ENCODE measurements at regions not wholly inside any gene's neighbourhood (a gene's known extent, or its start where the extent isn't known, plus 50 kb on each side); places are given as distances from the start of the nearest gene placed in this dataset.

DNA sequence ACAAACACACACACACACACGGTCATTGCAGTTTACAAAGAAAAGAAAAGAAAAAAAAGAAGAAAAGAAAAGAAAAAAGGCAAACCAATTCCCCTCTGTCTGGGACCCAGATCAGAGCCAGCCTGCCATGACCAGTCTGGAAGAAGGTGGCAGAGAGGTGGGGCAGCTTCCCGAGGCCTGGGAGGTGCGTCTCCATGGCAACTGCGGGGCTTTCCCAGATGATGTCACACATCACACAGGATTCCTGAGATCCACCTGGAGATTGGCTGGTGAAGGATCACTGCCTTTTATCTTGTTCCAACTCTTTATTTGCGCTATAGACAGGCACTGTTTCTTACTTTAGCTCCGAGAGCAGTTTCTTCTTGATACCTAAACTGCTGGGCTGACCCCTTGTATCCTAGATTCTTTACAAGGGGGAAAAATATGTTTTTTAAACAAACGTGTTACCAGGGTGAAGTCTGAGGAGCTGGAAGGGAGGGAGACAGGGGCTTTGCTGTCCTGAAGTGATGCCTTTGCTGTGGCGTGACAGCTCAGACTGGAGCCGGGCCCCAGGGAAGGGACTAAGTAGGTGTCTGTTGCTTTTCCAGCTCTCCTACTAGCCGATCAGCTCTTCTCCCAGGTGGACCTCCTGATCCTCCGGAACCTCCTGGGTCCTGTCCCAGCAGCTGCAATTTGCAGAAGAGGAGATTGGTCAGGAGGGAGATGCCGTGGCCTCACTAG, 298.5 kb downstream of the KLF6 start:
- no peak for DNase-seq (ENCODE audit: low read depth, low spot score)

GRCh38 chr10:3485057-3485686, 299.8 kb downstream of the KLF6 start:
- no peak for DNase-seq (ENCODE audit: low read depth, low spot score)

DNA sequence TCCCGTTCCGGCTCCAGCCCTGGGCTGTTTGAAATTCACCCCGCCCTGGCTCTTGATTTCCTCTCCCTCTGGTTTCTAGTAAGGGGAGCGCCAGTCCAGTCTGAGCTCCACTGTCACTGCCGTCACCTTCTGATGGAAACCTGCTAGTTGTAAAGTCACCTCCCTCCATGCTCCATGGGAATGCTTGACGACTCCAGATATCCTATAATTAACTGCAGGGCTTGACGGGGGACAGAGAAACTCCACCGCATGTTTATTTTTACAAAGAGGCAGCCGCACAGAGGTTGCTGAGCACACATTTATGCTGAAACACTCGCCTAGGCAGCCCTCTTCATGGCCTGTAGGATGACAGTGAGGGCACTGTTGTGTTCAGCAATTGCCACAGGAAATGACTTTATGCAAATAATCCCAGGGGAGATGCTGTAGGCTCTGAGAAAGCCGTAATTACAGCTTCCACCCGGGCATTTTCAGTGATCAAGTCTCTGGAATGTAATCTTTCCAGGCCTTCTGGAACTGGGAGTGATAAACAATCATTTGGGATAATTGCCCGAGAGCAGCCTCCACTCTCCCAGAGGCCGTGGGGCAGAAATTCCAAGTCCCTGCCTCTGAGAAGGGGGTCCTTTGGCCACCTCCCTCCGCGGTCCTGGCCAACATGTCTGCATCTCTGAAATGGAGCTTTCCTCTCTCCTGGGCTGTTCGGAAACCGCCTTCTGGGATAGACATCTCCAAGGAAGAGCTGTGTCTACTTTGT, 300.5 kb downstream of the KLF6 start:
- no peak for DNase-seq (ENCODE audit: low read depth, low spot score)

DNA sequence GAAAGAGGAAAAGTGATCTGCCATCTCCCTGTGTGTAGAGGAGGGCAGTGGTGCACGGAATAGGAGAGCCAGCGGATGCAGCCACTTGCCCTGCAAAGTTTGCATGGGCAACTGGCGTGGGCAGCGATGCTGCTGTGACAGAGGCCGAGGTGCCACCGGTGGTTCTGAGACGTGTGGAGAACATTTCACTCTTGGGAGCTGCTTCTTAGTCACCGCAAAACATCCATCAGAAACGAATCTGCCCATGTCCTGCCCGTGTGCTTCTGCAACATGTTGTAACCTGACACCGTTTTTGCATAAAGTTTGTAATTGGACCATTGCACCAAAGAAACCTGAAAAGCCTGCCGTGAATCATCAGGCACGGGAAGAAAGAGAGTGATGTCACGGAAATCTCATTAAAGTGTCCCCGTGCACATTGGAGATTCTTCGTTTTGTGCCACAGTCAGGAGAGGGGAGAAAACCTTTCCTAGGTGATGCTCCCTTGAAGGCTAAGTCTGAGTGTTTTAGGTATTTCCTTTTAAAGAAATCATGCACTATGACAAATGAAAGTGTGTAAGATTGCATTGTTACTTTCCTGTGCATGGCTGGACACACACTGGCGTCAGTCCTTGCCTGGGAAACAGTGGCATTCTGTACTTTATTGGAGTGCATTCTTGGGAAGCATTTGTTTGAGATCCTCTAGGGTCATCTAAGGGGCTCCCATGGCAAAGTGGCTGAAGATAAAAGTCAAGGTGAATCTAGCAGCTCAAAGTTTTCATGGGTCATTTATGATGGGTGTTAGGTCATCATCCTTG, 302.6 kb downstream of the KLF6 start:
- DNase-seq (ENCODE audit: low read depth, low spot score), result no peak

DNA sequence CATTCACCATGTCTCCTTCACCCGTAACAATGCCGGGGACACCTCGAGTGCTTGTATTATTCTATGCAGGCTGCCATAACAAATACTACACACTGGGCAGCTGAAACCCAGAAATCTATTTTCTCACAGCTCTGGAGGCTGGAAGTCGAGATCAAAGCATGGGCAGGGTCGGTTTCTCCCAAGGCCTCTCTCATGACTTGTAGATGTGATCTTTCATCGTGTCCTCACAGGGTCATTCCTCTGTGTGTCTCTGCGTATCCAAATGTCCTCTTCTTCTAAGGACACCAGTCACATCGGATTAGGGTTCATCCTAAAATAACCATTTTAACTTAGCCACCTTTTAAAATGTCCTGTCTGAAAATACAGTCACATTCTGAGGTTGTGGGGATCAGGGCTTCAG, 303.5 kb downstream of the KLF6 start:
- DNase-seq (ENCODE audit: low read depth, low spot score), result no peak

DNA sequence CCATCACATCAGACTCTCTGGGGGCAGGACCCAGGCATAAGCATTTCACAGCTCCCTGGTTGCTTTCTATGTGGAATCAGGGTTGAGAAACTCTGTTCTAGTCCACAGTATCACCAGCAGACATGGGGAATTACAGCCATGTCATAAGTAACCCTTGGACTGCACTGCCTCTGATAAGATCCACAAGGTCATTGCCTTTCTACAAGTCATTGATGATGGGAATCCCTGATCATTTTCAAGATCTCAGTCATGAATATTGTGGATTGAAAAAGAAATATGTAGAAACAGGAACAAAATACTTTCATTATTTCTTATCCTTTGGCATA, 304.1 kb downstream of the KLF6 start:
- DNase-seq (ENCODE audit: low read depth, low spot score), result no peak

DNA sequence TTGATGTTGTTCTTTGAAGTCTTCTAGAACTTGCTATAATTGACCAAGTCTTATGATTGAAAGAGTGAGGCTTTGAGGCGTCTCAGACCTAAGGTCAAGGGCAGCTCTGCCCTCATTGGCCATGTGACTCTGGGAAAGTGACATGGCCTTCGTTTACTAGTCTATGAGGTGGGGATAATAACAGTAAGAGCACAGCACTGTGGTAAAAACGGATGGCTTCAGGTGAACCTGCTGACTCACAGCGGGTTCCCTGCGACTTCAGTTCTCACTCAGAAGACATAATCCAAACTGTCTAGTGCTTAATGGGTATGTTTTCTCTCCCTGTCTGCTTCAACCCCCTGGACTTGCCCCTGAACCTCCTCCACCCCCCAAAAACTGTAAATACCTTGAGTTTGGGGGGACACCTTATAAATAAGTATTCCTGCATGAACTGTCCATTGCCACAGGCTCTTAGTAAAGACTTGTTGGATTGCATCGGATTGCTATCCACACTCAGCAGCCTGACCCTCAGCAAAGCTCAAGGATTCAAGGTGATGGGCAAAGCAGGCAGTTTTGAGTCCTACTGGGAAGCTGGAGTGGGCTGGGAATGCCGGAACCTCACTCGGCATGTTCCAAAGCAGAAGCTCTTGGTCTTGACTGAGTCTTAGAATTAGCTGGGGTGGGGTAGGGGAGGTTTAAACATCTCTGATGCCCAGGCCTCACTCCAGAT, 304.6 kb downstream of the KLF6 start:
- no peak for DNase-seq (ENCODE audit: low read depth, low spot score)

DNA sequence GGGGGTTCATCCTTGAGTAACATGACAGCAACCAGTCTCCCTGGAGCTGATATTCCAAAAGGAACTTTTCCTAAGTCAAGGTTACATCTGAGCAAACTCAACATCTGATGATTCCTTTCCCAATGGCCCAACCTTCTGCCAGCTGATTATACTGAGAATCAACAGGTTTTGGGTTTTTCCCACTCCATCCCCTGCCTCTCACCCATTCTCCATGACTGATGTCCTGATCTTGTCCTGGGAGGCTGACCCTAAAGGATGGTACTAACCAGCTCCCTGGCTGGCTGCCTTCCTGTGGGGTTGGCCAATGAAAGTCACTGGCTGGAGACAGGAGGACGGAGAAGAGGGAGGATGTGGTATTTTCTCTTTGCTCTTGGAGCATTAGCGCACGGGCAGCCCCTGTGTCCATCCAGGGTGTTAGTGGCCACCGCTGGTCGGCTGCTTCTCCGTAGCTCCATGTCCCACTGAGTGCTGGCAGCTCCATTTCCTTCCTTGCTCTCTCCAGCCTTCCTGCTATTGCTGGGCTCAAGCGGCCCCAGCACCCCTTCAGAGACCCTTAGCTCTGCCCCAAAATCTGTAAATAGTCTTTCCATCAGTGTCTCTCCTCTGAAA, 306.2 kb upstream of the PITRM1 start:
- DNase-seq (ENCODE audit: low read depth, low spot score), result no peak

- no peak for DNase-seq (ENCODE audit: low read depth, low spot score)
Measured at GRCh38 chr10:3478153-3478552, 305.6 kb upstream of the PITRM1 start.

- no peak for DNase-seq (ENCODE audit: low read depth, low spot score)
Measured at GRCh38 chr10:3477683-3478082, 305.1 kb upstream of the PITRM1 start.

GRCh38 chr10:3476640-3477448, 304.3 kb upstream of the PITRM1 start:
- no peak for DNase-seq (ENCODE audit: low read depth, low spot score)

DNA sequence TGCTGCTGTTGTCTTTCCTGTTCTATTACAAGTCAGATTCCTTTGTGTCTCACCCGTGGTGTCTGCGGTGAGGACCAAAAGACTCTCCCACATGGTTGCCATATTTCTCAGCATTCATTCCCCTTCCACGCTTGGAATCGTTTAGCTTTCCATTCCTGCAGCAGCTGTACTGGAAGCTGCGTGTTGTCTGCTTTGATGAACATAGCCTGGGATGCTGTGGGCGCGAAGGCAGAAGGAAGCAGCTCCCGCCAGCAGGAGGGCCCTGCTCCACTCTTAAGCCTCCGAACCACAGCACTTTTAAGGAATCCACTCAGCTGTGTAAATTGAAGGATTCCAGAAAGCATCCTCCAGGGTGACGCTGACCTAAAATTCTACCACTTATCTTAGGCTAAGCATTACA, 303.6 kb upstream of the PITRM1 start:
- no peak for DNase-seq (ENCODE audit: low read depth, low spot score)

DNA sequence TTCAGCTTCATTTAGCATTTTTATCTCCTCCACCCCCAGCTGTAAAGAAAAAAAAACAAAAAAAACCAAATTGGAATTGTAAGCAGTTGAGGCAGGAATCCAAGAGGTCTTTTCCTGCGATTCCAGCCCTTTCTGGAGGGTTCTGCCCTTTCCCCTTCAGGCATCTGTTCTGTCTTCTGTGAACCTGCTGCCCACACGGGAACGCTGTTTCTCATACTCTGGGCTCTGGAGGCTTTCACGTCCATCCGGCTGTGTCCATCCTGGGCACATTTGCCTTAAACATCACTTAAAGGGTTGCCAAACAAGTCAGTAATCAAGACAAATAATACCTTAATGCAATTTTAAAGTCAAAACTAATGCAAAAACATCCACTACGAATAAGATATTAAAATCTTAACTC, 302.8 kb upstream of the PITRM1 start:
- no peak for DNase-seq (ENCODE audit: low read depth, low spot score)

DNA sequence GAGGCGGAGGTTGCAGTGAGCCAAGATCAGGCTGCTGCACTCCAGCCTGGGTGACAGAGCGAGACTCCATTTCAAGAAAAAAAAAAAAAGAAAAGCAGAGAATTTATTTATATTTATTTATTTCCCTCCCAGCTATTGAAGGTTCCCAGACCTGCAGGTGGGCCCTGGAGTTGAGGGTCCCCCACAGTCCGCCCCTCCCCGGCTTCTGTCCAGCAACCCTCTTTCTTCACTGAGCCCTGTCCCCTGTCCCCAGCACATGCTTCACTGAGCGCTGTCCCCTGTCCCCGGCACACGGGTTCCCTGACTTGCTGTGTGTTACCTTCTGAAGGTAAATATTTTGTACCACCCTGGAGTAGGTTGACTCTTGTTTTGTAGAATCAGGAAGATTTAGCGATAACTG, 301.7 kb upstream of the PITRM1 start:
- DNase-seq (ENCODE audit: low read depth, low spot score), result no peak

GRCh38 chr10:3473271-3473670, 300.7 kb upstream of the PITRM1 start:
- no peak for DNase-seq (ENCODE audit: low read depth, low spot score)

DNA sequence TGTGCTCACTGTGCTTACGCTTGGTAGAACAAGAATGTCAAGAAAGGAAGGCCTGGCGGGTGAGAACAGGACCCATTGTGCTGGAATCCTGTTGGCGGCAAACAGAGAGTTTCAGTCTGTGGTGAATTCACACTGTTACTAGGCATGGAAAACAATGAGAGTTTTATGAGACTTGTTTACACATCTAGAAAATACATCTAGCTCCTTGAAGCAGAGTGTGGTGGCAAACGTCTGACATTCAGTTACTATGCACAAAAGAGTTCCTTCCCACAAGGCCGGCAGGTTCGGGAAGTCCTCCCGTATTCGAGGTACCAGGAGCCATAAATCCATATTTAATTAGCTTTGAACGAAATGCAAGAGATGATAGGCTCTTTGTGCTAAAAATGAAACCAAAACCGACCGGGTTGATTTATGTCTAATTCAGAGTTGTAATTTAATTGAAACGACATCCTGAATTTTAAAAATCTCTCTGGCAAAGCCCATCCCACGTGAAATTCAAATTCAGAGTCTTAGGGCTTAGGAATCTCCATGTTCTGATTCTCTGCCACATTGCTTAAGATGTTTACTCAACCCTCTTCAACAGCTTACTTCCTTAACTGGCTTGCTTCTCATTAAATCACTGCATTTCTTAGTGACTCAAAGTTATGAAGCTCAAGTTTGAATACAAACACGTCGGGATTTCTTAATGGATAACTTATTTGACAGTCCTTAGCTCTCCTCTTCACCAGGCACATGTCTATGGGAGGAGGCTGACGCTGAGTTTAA, 299.9 kb upstream of the PITRM1 start:
- no peak for DNase-seq (ENCODE audit: low read depth, low spot score)

DNA sequence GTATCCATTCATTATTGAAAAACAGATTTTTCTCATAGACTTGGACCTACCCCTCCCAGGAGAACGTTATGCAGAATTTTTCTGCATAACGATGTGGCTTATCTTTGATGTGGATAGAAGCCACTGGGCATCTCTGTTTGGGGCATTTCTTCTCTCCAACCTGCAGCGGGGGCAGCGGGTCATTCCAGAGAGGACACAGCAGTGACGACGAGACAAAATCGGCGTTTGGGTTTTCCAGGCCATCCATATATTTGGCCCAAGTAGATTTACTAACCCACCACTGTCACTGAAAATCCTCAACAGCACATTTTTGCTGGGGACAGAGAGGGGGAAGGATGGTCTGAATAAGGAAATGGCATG, 299.3 kb upstream of the PITRM1 start:
- DNase-seq (ENCODE audit: low read depth, low spot score), result no peak

DNA sequence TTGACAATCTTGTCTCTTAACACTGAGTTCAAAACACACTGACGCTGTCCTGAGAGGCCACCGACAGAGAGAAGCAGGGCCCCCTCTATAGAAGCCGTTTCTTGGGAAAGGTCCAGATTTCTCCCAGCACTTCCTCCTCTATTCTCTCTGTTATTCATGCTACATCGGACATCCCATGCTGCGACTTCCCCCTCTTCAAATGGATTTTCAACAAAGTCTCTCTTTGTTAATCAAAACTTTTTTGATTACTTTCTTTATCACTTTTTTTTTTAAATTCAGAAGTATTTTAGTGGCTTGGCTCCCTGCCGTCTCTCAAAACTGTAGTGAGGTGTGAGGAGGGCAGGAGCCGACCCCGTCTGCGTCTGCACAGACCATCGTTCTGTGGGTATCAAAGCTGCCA, 298.9 kb upstream of the PITRM1 start:
- no peak for DNase-seq (ENCODE audit: low read depth, low spot score)

DNA sequence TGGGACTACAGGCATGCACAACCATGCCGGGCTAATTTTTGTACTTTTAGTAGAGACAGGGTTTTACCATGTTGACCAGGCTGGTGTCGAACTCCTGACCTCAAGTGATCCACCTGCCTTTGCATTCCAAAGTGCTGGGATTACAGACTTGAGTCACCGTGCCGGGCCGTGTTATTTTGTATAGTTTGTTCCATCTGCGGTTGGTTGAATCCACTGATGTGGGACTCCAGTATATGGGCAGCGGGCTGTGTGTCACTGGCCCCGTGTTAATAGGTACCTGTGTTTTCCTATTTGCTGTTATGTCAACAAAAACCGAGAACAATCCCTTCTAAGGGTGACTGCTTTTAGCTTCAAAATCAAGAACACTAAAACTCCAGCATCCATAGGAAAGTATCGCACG, 297.6 kb upstream of the PITRM1 start:
- no peak for DNase-seq (ENCODE audit: low read depth, low spot score)

DNA sequence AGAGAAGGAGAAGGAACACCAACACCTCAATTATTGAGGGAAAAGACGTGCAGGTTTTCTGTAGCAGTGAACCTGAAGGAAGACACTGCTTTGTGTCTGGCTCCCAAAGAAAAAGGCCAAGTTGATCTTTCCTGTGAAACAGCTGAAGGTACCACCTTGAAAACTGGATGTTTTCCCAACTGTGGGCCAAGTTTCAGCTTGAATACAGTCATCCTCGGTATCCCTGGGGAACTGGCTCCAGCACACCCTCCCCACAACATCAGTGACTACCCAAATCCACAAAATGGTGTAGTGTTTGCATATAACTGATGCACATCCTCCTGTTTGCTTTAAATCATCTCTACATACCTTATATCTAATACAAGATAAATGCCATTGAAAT, 297.0 kb upstream of the PITRM1 start:
- no peak for DNase-seq (ENCODE audit: low read depth, low spot score)

Data from activated naive CD8-positive, alpha-beta T cell treated with anti-CD3 and anti-CD28 coated beads, Interleukin-2, amount 50 U/mL, for 16 hours (primary cell).